ENCODE measurements at regions not wholly inside any gene's neighbourhood (a gene's known extent, or its start where the extent isn't known, plus 50 kb on each side); places are given as distances from the start of the nearest gene placed in this dataset.
A peak's percentile ranks its signal among the peaks of the same experiment; 100 is the strongest.
"Not testable (repeated sequence)": the region's sequence is repeated elsewhere in the genome, so short reads cannot be mapped to it uniquely, and the experiment has no call there.

- Histone ChIP-seq H3K79me1 (ENCODE audit: low read depth, low read length) (no peaks in the 10 kb centered on the region), H2BK120ac (ENCODE audit: low read depth, low read length) (no peak overlapping the region), H3K9me3 (replicated peaks in 1 of 2; ENCODE audit: control insufficient read depth in 2 of 2, insufficient read depth in 1 of 2, low read depth in 1 of 2, low read length in 2 of 2) (no peaks in the 10 kb centered on the region), H2BK15ac (ENCODE audit: low read length) (no peak overlapping the region), H3K14ac (ENCODE audit: low read length) (no peak overlapping the region), H3K27me3 (ENCODE audit: control insufficient read depth in 3 of 3, insufficient read depth in 3 of 3, low read depth in 1 of 3, low read length in 3 of 3) (no peaks in the 10 kb centered on the region), H2AFZ (ENCODE audit: low read length) (no peak overlapping the region), H4K91ac (ENCODE audit: low read depth, low read length, poor library complexity) (no peak overlapping the region), H4K8ac (ENCODE audit: low read depth, low read length) (no peak overlapping the region), H3K9ac (ENCODE audit: low read depth, low read length, poor library complexity) (no peak overlapping the region), H3K4ac (ENCODE audit: low read length) (no peak overlapping the region), H3K4me2 (ENCODE audit: insufficient read depth, low read length, poor library complexity, severe bottlenecking) (no peak overlapping the region), H3K4me3 (ENCODE audit: low read length in 2 of 2) (no peak overlapping the region), H3K18ac (ENCODE audit: low read length) (peak overlapping the region; percentile 63), H2AK5ac (ENCODE audit: low read depth, low read length) (peak overlapping the region; percentile 23), H3K4me1 (ENCODE audit: control insufficient read depth in 2 of 2, insufficient read depth in 1 of 2, low read depth in 1 of 2, low read length in 2 of 2) (no peaks in the 10 kb centered on the region), H3K23ac (ENCODE audit: low read depth, low read length, poor library complexity) (no peak overlapping the region), H3K36me3 (replicated peaks in 1 of 2; ENCODE audit: control insufficient read depth in 2 of 2, insufficient read depth in 2 of 2, low read length in 2 of 2) (no peaks in the 10 kb centered on the region), H3K27ac (replicated peaks; ENCODE audit: low read length) (no peak overlapping the region), H2BK5ac (ENCODE audit: low read length) (no peak overlapping the region), H2BK12ac (ENCODE audit: low read length) (no peak overlapping the region)
- DNase-seq (ENCODE audit: low spot score): no peak
- WGBS, 2 donors (ENCODE audit: extremely low coverage in 2 of 2, insufficient read length in 2 of 2, insufficient replicate concordance in 1 of 2): no CpG with 5 or more reads among the region's 3 CpGs
These were observed 120.1 kb upstream of the CCND2 start for GRCh38 chr12:4153343-4153892.

- H3K9ac ChIP-seq (ENCODE audit: low read depth, low read length, poor library complexity): no peak overlapping the region
- no peak overlapping the region for H2BK120ac ChIP-seq (ENCODE audit: low read depth, low read length)
- no peak overlapping the region for H3K4ac ChIP-seq (ENCODE audit: low read length)
- H3K4me1 ChIP-seq (ENCODE audit: control insufficient read depth in 2 of 2, insufficient read depth in 1 of 2, low read depth in 1 of 2, low read length in 2 of 2): peaks cover 0 to 1% of the 10 kb centered on the region in 2 donors
- no peaks in the 10 kb centered on the region for H3K79me1 ChIP-seq (ENCODE audit: low read depth, low read length)
- no peak overlapping the region for H4K91ac ChIP-seq (ENCODE audit: low read depth, low read length, poor library complexity)
- no peak overlapping the region for H2BK15ac ChIP-seq (ENCODE audit: low read length)
- no peak overlapping the region for H3K14ac ChIP-seq (ENCODE audit: low read length)
- no peak overlapping the region for H2AFZ ChIP-seq (ENCODE audit: low read length)
- H3K9me3 ChIP-seq (replicated peaks in 1 of 2; ENCODE audit: control insufficient read depth in 2 of 2, insufficient read depth in 1 of 2, low read depth in 1 of 2, low read length in 2 of 2): no peaks in the 10 kb centered on the region
- no CpG with 5 or more reads among the region's 7 CpGs for WGBS, 2 donors (ENCODE audit: extremely low coverage in 2 of 2, insufficient read length in 2 of 2, insufficient replicate concordance in 1 of 2)
- H3K18ac ChIP-seq (ENCODE audit: low read length): no peak overlapping the region
- H2BK5ac ChIP-seq (ENCODE audit: low read length): no peak overlapping the region
- H3K27me3 ChIP-seq (ENCODE audit: control insufficient read depth in 3 of 3, insufficient read depth in 3 of 3, low read depth in 1 of 3, low read length in 3 of 3): no peaks in the 10 kb centered on the region
- H3K36me3 ChIP-seq (replicated peaks in 1 of 2; ENCODE audit: control insufficient read depth in 2 of 2, insufficient read depth in 2 of 2, low read length in 2 of 2): no peaks in the 10 kb centered on the region
- no peak overlapping the region for H2AK5ac ChIP-seq (ENCODE audit: low read depth, low read length)
- H4K8ac ChIP-seq (ENCODE audit: low read depth, low read length): no peak overlapping the region
- DNase-seq (ENCODE audit: low spot score): no peak
- H3K4me3 ChIP-seq (ENCODE audit: low read length in 2 of 2): no peak overlapping the region
- H3K4me2 ChIP-seq (ENCODE audit: insufficient read depth, low read length, poor library complexity, severe bottlenecking): no peak overlapping the region
- H2BK12ac ChIP-seq (ENCODE audit: low read length): no peak overlapping the region
- no peak overlapping the region for H3K27ac ChIP-seq (replicated peaks; ENCODE audit: low read length)
- no peak overlapping the region for H3K23ac ChIP-seq (ENCODE audit: low read depth, low read length, poor library complexity)
These were observed 121.3 kb upstream of the CCND2 start for GRCh38 chr12:4152145-4152795.

- Histone ChIP-seq H3K4me2 (ENCODE audit: insufficient read depth, low read length, poor library complexity, severe bottlenecking) (no peak overlapping the region), H3K14ac (ENCODE audit: low read length) (no peak overlapping the region), H2AK5ac (ENCODE audit: low read depth, low read length) (no peak overlapping the region), H2BK15ac (ENCODE audit: low read length) (no peak overlapping the region), H3K4ac (ENCODE audit: low read length) (no peak overlapping the region), H3K27me3 (ENCODE audit: control insufficient read depth in 3 of 3, insufficient read depth in 3 of 3, low read depth in 1 of 3, low read length in 3 of 3) (no peaks in the 10 kb centered on the region), H4K8ac (ENCODE audit: low read depth, low read length) (no peak overlapping the region), H2BK120ac (ENCODE audit: low read depth, low read length) (no peak overlapping the region), H2BK12ac (ENCODE audit: low read length) (no peak overlapping the region), H2BK5ac (ENCODE audit: low read length) (no peak overlapping the region), H3K4me1 (ENCODE audit: control insufficient read depth in 2 of 2, insufficient read depth in 1 of 2, low read depth in 1 of 2, low read length in 2 of 2) (peaks cover 0 to 3% of the 10 kb centered on the region in 2 donors), H2AFZ (ENCODE audit: low read length) (no peak overlapping the region), H3K79me1 (ENCODE audit: low read depth, low read length) (no peaks in the 10 kb centered on the region), H3K9me3 (replicated peaks in 1 of 2; ENCODE audit: control insufficient read depth in 2 of 2, insufficient read depth in 1 of 2, low read depth in 1 of 2, low read length in 2 of 2) (no peaks in the 10 kb centered on the region), H3K18ac (ENCODE audit: low read length) (no peak overlapping the region), H3K9ac (ENCODE audit: low read depth, low read length, poor library complexity) (no peak overlapping the region), H3K23ac (ENCODE audit: low read depth, low read length, poor library complexity) (no peak overlapping the region), H3K36me3 (replicated peaks in 1 of 2; ENCODE audit: control insufficient read depth in 2 of 2, insufficient read depth in 2 of 2, low read length in 2 of 2) (no peaks in the 10 kb centered on the region), H4K91ac (ENCODE audit: low read depth, low read length, poor library complexity) (no peak overlapping the region), H3K4me3 (ENCODE audit: low read length in 2 of 2) (no peak overlapping the region), H3K27ac (replicated peaks; ENCODE audit: low read length) (no peak overlapping the region)
- DNase-seq (ENCODE audit: low spot score): no peak
- WGBS, 2 donors (ENCODE audit: extremely low coverage in 2 of 2, insufficient read length in 2 of 2, insufficient replicate concordance in 1 of 2): no CpG with 5 or more reads among the region's 4 CpGs
These were observed 122.0 kb upstream of the CCND2 start for GRCh38 chr12:4151362-4152121.

- not testable (repeated sequence) for H3K14ac ChIP-seq (ENCODE audit: low read length); H2AFZ ChIP-seq (ENCODE audit: low read length); H3K4me2 ChIP-seq (ENCODE audit: insufficient read depth, low read length, poor library complexity, severe bottlenecking); H2BK120ac ChIP-seq (ENCODE audit: low read depth, low read length); H2BK12ac ChIP-seq (ENCODE audit: low read length); H3K27me3 ChIP-seq (ENCODE audit: control insufficient read depth in 3 of 3, insufficient read depth in 3 of 3, low read depth in 1 of 3, low read length in 3 of 3); H4K8ac ChIP-seq (ENCODE audit: low read depth, low read length); H3K4me3 ChIP-seq (ENCODE audit: low read length in 2 of 2); H3K4me1 ChIP-seq (ENCODE audit: control insufficient read depth in 2 of 2, insufficient read depth in 1 of 2, low read depth in 1 of 2, low read length in 2 of 2); H3K18ac ChIP-seq (ENCODE audit: low read length); H2BK5ac ChIP-seq (ENCODE audit: low read length); H3K9me3 ChIP-seq (replicated peaks in 1 of 2; ENCODE audit: control insufficient read depth in 2 of 2, insufficient read depth in 1 of 2, low read depth in 1 of 2, low read length in 2 of 2); H3K36me3 ChIP-seq (replicated peaks in 1 of 2; ENCODE audit: control insufficient read depth in 2 of 2, insufficient read depth in 2 of 2, low read length in 2 of 2); H2AK5ac ChIP-seq (ENCODE audit: low read depth, low read length); H3K79me1 ChIP-seq (ENCODE audit: low read depth, low read length); DNase-seq (ENCODE audit: low spot score); H3K9ac ChIP-seq (ENCODE audit: low read depth, low read length, poor library complexity); H3K23ac ChIP-seq (ENCODE audit: low read depth, low read length, poor library complexity); H4K91ac ChIP-seq (ENCODE audit: low read depth, low read length, poor library complexity); H2BK15ac ChIP-seq (ENCODE audit: low read length); H3K27ac ChIP-seq (replicated peaks; ENCODE audit: low read length); H3K4ac ChIP-seq (ENCODE audit: low read length)
- no CpG with 5 or more reads among the region's 11 CpGs for WGBS, 2 donors (ENCODE audit: extremely low coverage in 2 of 2, insufficient read length in 2 of 2, insufficient replicate concordance in 1 of 2)
These were observed 123.2 kb upstream of the CCND2 start for GRCh38 chr12:4150355-4150754.
